Sigmoid colon (tissue), 6 donors: ENCODE measurements at regions not wholly inside any gene's neighbourhood (a gene's known extent, or its start where the extent isn't known, plus 50 kb on each side); places are given as distances from the start of the nearest gene placed in this dataset.

ENCODE experiments used
- DNase-seq: peaks from one replicate; pipeline ENCODE4 v3.0.0-alpha.2; 2019
- H3K27ac ChIP-seq, 4 donors: fragments of 200-600 bp; sonication (generic); one replicate each; pipeline ENCODE4 v1.5.1; 2016 to 2019; ENCODE audit warnings: mild to moderate bottlenecking in 1 of 4
- H3K27me3 ChIP-seq, 3 donors: fragments of 200-600 bp; sonication (generic); one replicate each; pipeline ENCODE4 v1.5.1; 2019; ENCODE audit warnings: mild to moderate bottlenecking in 1 of 3
- H3K36me3 ChIP-seq, 4 donors: fragments of 200-600 bp; sonication (generic); one replicate each; pipeline ENCODE4 v1.5.1; 2016 to 2019
- H3K4me1 ChIP-seq, 4 donors: fragments of 200-600 bp; sonication (generic); one replicate each; pipeline ENCODE4 v1.5.1; 2017 to 2019
- H3K4me3 ChIP-seq, 4 donors: fragments of 200-600 bp; sonication (generic); one replicate each; pipeline ENCODE4 v1.5.1; 2017 to 2019; ENCODE audit warnings: mild to moderate bottlenecking in 2 of 4, moderate library complexity in 1 of 4
- H3K9me3 ChIP-seq, 4 donors: fragments of 200-600 bp in 3 of 4; sonication (generic) in 3 of 4; one replicate each; pipeline versions ENCODE4 v1.5.1 to v1.6.1; 2013 to 2019
- CTCF ChIP-seq, 4 experiments: fragments of 450-650 bp in 3 of 4; fragments of 200-600 bp in 1 of 4; IDR thresholded peaks; one replicate each; pipeline ENCODE4 v1.5.1; 2016 to 2019; ENCODE audit warnings: antibody characterized with exemption in 4 of 4, mild to moderate bottlenecking in 3 of 4, moderate library complexity in 2 of 4
- EP300 ChIP-seq, 4 donors: sonication (generic); formaldehyde crosslinking; IDR thresholded peaks; one replicate each; pipeline ENCODE4 v1.6.1; 2017; ENCODE audit warnings: antibody characterized with exemption in 4 of 4
- POLR2A ChIP-seq, 2 donors: fragments of 450-650 bp; IDR thresholded peaks; one replicate each; pipeline ENCODE4 v1.6.1; 2016; ENCODE audit warnings: antibody characterized with exemption in 2 of 2, mild to moderate bottlenecking in 2 of 2, moderate library complexity in 2 of 2
- POLR2AphosphoS5 ChIP-seq, 4 donors: sonication (generic); formaldehyde crosslinking; IDR thresholded peaks; one replicate each; pipeline ENCODE4 v1.6.1; 2017; ENCODE audit warnings: antibody characterized with exemption in 4 of 4
- WGBS, 2 donors: extraction: QIAGEN DNeasy Blood & Tissue Kit; methylation state at CpG; one replicate each; pipeline ENCODE4 v1.1.7; 2013; 5-methylcytosine and 5-hydroxymethylcytosine counted together
- intact Hi-C: fragments of 100-400 bp; cut with DNase I; formaldehyde crosslinking; loops from one replicate; pipeline ENCODE4 v1.15.1; 2023
- donor health status: healthy with polysubstance abuse.
- donor health status: healthy.

GRCh38 chr11:70744396-70745185, 346.3 kb downstream of the CTTN start:
- Histone ChIP-seq H3K4me1 (no peaks in the 10 kb centered on the region), H3K27ac (no peak overlapping the region), H3K36me3 (no peaks in the 10 kb centered on the region), H3K4me3 (no peak overlapping the region), H3K9me3 (no peaks in the 10 kb centered on the region), H3K27me3 (peaks cover 0 to 30% (median 0%) of the 10 kb centered on the region in 3 donors)
- 90 to 94% methylated on average over 17 of the region's 17 CpGs for WGBS, 2 donors
- TF ChIP-seq CTCF (IDR thresholded peaks at IDR 0.05) (no peak), POLR2AphosphoS5 (IDR thresholded peaks at IDR 0.05) (no peak), POLR2A (IDR thresholded peaks at IDR 0.05) (no peak), EP300 (IDR thresholded peaks at IDR 0.05) (no peak)
- intact Hi-C loops, result no loop called here
- DNase-seq, result no peak

- intact Hi-C loops, result no loop called here
Measured at GRCh38 chr11:70745451-70745850, 347.1 kb downstream of the CTTN start.

GRCh38 chr11:70745941-70746340, 347.6 kb downstream of the CTTN start:
- Histone ChIP-seq H3K36me3 (no peaks in the 10 kb centered on the region), H3K4me1 (no peaks in the 10 kb centered on the region), H3K4me3 (no peak overlapping the region), H3K27me3 (peaks cover 0 to 30% (median 0%) of the 10 kb centered on the region in 3 donors), H3K27ac (no peak overlapping the region), H3K9me3 (peaks cover 0 to 10% (median 4%) of the 10 kb centered on the region in 4 donors)
- intact Hi-C loops, result no loop called here
- no peak for TF ChIP-seq CTCF (IDR thresholded peaks at IDR 0.05)
- no peak for TF ChIP-seq POLR2A (IDR thresholded peaks at IDR 0.05)
- no peak for TF ChIP-seq EP300 (IDR thresholded peaks at IDR 0.05)
- TF ChIP-seq POLR2AphosphoS5 (IDR thresholded peaks at IDR 0.05), result no peak
- 74 to 89% methylated on average over 8 of the region's 8 CpGs for WGBS, 2 donors
- DNase-seq, result no peak

More at GRCh38 chr11:70745451-70745850, 347.1 kb downstream of the CTTN start:
- H3K27ac ChIP-seq, result no peak overlapping the region
- no peaks in the 10 kb centered on the region for H3K4me1 ChIP-seq
- WGBS, 2 donors, result 85 to 92% methylated on average over 11 of the region's 11 CpGs
- H3K9me3 ChIP-seq, result peaks cover 0 to 6% (median 2%) of the 10 kb centered on the region in 4 donors
- TF ChIP-seq EP300 (IDR thresholded peaks at IDR 0.05), result no peak
- no peak for TF ChIP-seq CTCF (IDR thresholded peaks at IDR 0.05)
- no peak for TF ChIP-seq POLR2AphosphoS5 (IDR thresholded peaks at IDR 0.05)
- TF ChIP-seq POLR2A (IDR thresholded peaks at IDR 0.05), result no peak
- no peak for DNase-seq
- no peaks in the 10 kb centered on the region for H3K36me3 ChIP-seq
- H3K27me3 ChIP-seq, result peaks cover 0 to 30% (median 0%) of the 10 kb centered on the region in 3 donors
- no peak overlapping the region for H3K4me3 ChIP-seq

GRCh38 chr11:70746351-70746750, 348.0 kb downstream of the CTTN start:
- H3K36me3 ChIP-seq, result no peaks in the 10 kb centered on the region
- H3K27me3 ChIP-seq, result peaks cover 0 to 30% (median 0%) of the 10 kb centered on the region in 3 donors
- intact Hi-C loops, result no loop called here
- no peaks in the 10 kb centered on the region for H3K4me1 ChIP-seq
- no peak overlapping the region for H3K27ac ChIP-seq
- H3K9me3 ChIP-seq, result peaks cover 0 to 12% (median 6%) of the 10 kb centered on the region in 4 donors
- 88 to 95% methylated on average over 11 of the region's 11 CpGs for WGBS, 2 donors
- H3K4me3 ChIP-seq, result no peak overlapping the region
- DNase-seq, result no peak
- no peak for TF ChIP-seq POLR2A (IDR thresholded peaks at IDR 0.05)
- no peak for TF ChIP-seq EP300 (IDR thresholded peaks at IDR 0.05)
- TF ChIP-seq CTCF (IDR thresholded peaks at IDR 0.05), result no peak
